ENCODE measurements at regions not wholly inside any gene's neighbourhood (a gene's known extent, or its start where the extent isn't known, plus 50 kb on each side); places are given as distances from the start of the nearest gene placed in this dataset.

DNA sequence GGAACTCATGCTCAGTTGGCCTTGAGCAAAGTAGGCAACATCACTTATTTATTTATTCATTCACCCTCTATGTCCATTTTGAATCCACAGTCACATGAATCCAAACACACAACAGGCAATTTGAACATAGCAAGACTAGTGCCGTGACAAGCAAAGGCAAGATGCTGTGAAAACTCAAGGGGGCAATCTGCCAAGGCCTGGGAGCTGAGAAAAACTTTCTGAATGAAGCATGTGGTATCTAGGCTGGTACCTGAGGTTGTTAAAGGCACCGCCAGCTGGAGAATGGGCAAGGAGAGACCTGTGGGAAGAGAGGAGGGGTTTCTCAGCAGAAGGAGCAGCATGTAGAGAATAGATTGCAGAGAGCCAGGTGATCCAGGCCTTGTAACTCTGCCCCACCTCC lies 98.3 kb upstream of the ATP10B start:
- no peak for DNase-seq (ENCODE audit: low spot score)

DNA sequence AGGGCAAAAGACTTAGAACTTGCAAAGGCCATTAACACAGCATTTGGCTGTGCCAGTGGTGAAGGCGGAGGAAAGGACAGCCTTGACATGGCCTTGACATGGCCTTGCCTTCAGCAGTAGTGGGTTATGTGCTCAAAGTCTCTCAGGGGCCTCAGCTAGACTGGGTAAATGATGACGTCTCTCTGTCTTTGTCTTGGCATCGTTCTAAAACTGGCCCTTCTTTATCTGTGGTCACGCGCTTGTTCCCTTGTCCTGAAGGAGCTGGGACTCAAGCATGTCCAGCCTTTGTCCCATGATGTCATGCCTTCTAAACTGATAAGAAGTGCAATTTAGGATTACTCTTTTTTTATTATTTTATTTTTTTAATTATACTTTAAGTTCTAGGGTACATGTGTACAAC lies 88.7 kb upstream of the ATP10B start:
- no peak for DNase-seq (ENCODE audit: low spot score)

DNA sequence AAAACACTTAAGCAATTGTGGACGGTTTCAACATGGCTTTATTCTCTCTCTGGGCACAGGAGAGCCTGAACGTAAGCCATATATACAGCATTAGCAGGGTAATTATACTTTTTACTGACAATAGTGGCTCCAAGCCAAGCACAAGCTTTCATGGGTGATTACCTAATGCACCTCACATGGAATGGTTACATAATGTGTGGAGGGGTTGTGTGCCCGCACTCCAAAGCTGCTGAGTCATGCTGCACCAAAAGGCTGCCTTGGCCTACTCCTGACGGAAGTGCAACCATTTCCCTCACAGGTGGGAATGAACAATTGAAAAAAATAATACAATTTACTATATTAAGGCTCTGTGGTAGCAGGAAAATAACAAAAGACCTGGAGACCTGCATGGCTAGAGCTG lies 86.5 kb upstream of the ATP10B start:
- peak; percentile 79 for DNase-seq (ENCODE audit: low spot score)

DNA sequence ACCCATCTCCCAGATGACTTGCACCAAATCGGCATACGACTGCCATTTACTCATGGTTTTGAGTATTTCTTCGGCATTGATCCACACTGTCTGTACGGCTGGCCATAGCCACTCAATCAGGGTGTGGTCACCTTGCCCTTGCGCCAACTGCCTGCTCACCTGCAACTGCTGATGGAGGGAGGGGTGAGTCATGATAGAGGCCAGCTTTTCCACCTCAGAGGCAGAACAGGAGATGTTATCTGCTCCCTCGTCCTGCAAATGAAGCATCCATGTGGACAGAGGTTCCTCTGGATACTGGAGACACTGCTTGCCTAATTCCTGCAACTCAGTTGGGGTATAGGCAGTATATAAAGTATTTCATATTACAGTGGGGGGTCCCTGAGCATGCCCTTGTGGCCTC lies 85.6 kb upstream of the ATP10B start:
- DNase-seq (ENCODE audit: low spot score): no peak

DNA sequence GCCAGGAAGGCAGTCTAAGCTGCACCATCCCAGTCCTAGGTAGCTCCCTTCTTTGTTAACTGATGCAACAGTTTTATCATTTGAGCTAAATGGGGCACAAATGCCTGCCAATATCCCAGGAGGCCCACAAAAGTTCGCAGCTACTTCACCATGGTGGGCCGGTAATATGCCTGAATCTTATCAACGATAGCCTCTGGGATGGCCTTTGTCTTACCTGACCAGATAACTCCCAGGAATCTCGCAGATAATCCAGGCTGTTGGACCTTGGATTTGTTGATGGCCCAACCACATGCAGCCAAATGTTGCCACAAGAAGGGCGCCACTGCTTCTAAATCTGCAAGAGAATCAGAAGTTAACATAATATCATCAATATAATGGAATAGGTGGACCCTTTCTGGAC lies 83.8 kb upstream of the ATP10B start:
- no peak for DNase-seq (ENCODE audit: low spot score)

DNA sequence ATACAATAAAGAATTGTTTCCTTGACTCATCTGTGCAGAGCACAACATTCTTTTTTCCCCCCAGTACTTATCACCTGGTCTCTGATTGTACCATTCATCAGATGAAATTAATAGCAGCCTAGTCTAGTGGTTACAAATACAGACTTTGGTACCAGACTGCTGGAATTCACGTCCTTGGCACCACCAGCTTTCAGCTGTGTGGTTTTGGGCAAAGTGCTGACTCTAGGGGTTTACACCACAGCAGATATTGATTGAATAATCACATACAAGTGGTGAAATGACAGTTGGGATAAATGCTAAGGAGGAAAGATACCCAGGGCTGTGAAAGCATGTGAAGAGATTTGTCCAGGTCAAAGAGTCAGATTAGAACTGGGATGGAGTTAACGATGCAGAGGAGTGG lies 79.3 kb upstream of the ATP10B start:
- no peak for DNase-seq (ENCODE audit: low spot score)

DNA sequence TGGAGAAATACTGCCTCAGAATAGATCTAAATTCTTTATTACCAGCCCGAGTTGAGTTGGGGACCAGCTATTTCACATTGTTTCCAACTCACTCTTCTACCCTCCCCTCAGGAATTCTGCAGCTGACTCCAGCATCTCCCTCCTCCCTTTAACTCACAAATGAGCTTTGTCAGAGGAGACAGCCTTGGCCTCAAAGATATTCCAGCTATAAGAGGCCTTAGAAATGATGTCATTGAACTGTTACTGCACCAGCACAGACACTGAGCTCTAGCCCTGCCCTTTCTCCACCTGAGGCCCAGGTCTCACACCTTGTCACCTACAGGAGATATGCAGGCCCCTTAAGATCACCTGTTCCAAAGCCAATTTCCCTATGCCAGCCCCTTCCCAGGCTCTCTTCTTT lies 78.4 kb upstream of the ATP10B start:
- DNase-seq (ENCODE audit: low spot score): no peak

DNA sequence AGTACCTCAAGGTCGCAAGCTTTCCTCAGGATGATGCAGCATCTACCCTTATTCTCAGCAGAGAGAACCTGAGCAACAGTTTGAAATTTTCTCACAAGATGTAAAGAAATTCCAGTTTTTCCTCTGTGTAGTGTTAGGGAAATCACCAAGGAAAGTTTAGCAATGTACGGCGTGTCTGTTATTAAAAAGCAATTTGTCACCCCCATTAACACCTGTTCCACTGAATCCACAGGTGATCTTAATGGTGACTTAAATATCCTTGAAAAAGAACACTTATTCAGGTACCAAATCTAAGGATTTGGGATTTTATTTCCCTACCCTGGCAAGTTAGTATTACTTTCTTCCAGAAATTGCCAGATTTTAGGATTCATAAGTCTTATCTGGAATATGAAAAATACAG lies 77.9 kb upstream of the ATP10B start:
- no peak for DNase-seq (ENCODE audit: low spot score)

DNA sequence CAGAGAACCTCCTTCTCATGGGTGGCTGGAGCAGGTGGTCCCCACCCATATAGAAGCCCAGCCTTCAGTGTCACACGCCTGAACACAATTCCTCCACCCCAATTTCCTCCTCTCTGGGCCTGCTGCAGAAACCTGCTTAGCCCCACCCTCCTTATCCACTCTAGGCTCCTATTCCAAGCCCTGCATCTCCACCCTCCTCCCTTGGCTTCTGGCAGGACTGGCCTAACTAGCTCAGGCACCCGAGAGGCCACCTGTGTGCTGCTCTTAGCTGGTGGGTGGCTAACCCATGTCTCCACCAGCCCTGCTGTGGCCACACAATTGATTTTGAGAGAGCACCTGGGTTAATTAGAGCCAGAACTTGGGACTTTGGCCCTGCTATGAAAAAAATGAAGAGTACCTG lies 77.3 kb upstream of the ATP10B start:
- DNase-seq (ENCODE audit: low spot score): no peak

DNA sequence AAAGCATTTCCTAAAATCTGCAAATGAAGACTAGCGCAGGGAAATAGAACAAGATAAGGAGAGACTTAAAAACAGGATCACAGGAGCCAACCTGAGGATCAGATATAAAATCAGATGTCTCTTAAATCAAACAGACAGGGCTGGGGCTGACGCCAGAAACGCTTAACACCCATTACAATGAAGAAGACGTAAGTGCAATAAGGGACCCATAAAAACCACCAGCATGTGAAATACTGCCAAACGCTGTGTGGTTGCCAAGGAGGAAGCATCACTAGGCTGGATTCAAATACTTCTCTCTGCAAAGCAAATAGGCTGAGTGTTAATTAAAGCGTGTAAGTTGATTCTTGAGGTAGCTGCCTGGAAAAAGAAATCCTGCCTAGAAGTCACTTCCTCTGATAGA lies 74.4 kb upstream of the ATP10B start:
- no peak for DNase-seq (ENCODE audit: low spot score)

DNA sequence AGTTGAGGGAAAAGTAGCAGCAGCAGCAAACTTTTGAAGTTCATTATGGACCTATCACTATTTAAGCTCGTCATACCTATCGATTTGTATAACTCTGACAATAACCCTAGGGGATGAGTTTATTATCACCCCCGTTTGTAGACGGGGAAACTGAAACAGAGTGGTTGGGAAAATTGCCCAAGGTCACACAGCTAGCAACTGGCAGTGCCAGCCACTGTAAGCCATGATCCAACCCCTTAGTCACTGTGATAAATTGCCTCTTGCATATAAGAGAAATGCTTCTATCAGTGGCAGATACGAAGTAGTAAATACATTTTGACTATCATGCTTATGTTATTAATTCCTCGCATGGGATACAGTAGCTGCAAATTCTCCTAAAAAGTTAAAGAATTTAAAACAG lies 73.3 kb upstream of the ATP10B start:
- no peak for DNase-seq (ENCODE audit: low spot score)

DNA sequence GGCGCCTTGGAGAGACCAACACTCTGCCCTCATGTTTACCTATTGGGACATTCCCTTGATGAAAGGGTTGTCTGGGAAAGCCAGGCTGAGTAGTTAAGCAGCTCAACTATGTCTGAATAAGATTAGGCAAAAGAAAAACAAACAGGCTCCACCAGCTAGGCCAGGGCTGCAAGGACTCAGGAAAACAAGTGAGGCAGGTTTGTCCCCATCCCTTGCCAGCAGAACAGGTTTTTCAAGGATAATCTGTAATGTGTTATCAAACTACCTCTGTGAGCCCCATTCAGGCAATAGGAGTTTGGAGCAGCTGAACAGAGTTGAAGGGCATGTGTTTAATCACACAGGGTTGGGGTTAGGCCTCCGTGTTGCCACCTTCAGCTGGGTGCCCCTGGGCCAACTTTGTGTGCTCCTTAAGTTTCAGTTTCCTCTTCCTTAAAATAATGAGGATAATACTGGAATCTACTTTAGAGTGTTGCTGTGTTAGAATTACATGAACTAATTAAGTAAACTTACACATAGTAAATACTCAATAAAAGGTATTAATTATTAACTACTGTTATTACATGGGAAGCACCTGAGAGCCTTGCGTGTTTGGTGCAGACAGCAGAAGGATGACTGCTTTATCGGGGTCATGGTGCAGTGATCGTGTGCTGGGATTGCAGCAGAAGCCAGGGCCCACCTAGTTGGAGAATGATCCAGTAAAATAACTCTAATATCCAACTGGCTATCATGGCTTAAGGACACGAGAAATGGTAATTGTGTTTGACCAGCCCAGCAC lies 72.1 kb upstream of the ATP10B start:
- peak; percentile 51 for DNase-seq (ENCODE audit: low spot score)

DNA sequence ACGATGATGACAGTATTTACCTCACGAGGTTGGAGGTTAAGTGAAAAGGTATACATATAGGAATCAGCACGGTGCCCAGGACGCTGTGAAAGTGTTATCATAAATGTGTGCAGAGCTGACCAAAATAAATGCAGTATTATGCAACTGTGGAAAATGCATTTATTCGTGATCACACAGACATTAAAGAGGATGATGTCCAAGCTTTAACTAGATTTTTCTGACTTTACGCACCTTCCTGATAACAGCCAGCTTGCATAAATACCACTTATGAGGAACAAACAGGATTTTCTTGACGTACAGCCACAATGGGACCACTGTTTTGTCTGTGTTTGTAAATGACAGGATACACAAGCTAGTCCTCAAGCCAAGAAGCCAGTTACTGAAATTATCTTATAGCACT lies 71.4 kb upstream of the ATP10B start:
- no peak for DNase-seq (ENCODE audit: low spot score)

DNA sequence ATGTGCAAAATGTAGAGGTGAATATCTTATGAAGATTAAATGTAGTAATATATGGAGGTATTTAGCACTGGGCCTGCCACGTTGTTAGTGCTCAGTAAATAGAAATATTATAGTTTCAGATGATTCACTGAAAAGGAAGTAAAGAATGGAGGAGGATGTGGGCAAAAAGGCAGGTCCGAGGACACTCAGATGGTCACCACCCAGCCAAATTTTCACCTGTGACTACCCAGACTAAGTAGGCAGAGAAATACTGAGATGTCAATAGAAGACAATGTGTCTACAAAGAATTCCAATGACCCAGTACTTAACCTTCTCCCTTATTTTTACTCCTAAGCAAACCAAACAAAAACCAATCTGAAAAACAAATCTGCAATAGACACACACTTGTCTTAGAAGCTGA lies 70.3 kb upstream of the ATP10B start:
- no peak for DNase-seq (ENCODE audit: low spot score)

DNA sequence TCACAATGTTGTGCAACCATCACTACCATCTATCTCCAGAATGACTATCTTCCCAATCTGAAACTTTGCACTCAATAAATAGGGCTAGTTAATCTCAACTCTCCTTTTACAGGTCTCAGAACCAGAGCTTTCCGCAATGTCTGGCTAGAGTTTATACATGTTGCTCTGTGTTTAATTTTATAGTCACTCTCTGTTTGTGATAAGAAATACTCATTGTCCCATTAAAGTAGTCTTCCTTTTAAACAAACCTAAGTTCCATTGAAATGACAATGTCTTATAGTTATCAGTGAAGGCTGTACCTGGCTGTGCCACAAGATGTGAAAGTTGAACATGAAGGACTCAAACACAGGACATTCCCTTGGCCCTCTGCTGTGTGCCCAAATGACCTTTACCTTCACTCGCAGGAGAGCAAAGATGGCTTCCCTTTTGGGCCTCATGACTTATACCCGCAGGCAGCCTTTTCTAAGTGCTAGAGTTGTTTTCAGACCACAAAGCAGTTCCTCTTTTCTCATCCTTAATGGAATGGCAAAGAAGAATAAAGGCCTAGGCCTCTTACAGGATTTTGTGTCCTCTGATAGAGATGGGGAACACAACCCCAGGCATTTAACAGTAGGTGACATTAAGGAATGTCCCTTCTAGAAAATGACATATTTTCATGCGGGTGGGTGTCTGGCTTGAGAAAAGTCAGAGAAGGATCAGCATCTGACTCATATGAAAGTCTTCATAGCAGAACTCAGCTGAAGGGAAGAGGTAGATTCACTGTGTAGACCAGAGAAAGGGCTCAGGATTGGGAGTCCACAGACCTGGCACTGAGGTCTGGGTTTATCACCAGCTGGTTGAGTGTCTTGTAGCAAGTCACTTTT lies 69.6 kb upstream of the ATP10B start:
- DNase-seq (ENCODE audit: low spot score): no peak

DNA sequence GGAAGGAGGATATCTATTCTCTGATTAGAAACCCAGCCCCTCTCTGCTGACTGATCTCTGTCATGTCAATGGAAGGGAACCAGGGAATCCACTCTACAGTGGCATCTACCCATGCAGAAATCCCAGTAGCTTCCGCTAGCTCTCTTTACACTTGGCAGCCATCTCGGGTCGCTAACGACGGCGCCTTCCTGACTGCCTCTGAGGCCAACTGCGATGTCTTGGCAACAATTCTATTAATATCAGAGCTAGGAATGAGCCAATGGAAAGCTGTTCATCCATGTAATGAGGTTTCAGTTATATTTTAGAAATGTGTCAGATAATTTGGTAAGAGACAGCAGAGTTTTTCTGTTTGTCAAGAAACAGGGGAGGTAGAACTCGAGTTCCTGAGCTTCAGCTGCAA lies 67.6 kb upstream of the ATP10B start:
- no peak for DNase-seq (ENCODE audit: low spot score)

DNA sequence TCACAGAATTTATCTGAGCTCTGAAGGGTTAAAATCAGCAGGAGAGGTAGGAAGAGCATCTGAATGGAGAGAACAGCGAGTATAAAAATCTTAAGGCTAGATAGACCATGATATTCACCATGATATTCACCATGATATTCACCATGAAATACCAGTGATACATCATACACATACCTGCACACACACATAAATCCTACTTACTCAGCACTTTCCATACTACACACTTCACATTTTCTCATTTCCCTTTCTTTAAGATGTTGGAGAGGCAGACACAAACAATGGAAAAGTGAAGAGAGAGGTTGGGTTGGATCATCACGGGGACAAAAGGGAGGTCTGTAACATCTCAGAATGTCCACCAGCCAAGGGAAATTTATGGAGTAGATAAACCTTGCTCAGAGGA lies 66.4 kb upstream of the ATP10B start:
- no peak for DNase-seq (ENCODE audit: low spot score)

DNA sequence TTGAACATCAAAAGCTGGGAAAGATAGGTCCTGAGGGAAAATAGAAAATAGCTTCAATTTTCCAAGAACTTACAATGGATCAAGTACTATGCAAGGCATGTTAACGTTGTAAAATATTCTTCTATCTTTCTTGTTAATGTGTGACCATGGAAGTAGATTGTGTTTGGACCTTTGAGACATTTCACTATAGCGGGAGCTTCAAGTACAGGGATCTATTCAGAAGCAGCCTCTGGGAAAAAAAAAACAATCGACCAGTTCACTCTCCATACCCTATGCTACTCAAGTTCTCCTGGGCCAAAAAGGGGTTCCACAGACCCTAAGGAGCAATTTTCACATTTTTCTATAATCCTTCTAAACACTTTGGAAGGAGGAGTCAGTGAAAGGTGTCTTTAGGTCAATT lies 54.1 kb upstream of the ATP10B start:
- DNase-seq (ENCODE audit: low spot score): no peak

DNA sequence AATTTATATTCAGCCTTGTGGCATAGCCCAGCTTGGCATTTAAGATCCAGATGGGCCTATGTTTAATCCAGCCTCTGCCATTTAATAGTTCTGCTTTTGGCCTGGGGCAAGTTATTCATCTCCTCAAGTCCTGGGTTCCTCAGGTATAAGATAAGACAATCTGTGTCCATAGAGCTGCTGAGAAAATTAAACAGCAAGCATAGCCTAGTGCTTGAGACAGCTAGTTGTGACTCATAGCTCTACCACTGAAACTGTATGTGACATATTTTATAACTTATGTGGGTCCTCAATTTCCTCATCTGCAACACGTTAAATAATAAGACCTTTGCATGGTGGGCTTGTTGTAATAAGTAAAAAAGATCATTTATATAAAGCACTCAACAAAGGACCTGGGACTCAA lies 53.3 kb upstream of the ATP10B start:
- DNase-seq (ENCODE audit: low spot score): no peak

DNA sequence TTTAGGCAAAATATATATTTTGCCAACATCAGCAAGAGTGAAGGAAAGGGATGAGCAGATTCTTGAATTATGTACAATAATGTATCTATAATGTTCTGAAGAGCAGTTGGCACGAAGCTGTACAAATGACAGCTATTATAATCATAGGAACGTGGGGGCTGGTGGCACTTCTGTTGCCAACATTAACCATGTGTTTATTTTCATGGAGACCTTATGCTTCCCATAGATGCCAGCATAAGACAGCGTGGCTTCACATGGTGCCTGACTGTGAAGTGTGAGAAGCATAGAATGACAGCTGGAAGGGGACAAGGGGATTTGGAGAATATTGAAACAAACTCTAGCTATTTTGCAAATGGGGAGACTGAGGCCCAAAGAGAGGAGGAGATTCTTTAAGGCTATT lies 52.6 kb upstream of the ATP10B start:
- DNase-seq (ENCODE audit: low spot score): no peak

DNA sequence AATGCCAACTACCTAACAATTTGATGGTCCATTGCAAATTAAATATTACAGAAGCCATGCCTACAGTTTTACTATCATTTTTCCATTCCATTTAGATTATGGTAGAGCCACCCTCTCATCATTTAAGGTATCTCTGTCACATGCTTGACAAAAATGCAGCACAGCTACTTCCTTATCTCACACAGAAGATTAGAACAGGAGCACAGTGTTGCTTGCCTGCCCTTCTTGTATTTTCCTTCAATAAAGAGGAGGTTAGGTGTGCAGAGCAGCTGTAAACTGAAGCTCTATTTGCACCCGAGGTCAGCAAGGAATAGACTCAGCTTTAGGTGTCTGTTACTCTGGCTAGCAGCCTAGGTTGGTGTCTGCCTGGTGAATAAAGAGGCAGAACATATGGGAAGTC lies 51.5 kb upstream of the ATP10B start:
- no peak for DNase-seq (ENCODE audit: low spot score)

DNA sequence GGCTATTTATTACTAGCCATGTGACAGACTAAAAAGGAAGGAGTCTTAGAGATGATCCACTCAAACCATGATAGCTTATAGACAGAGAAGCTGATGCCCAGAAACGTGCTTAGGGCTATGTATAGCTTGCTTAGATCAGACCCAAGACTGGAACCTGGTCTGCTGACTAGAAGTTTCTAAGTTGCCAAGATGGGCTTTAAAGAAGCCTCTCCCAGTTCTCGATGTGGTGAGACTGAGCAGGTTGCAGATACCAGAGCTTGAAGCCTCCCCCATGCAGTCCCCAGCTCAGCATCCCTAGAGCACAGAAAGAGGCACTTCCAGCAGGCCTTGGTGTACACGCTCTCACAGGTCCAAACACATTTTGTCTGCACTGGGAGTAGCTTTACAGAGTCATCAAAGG lies 51.1 kb upstream of the ATP10B start:
- no peak for DNase-seq (ENCODE audit: low spot score)

All from D341Med (cell line).